Inflammatory macrophage (primary cell): ENCODE measurements at regions not wholly inside any gene's neighbourhood (a gene's known extent, or its start where the extent isn't known, plus 50 kb on each side); places are given as distances from the start of the nearest gene placed in this dataset.

Experiments used
- DNase-seq, 2 donors: peaks; one replicate each; pipeline ENCODE4 v3.0.0-alpha.2; 2020 to 2022

GRCh38 chr1:95926331-95926730 lies 692.3 kb downstream of the RWDD3 start:
- no peak for DNase-seq

- no peak for DNase-seq
These were observed 693.1 kb downstream of the RWDD3 start for GRCh38 chr1:95927061-95927460.

GRCh38 chr1:95935719-95936118 lies 701.7 kb downstream of the RWDD3 start:
- no peak for DNase-seq

- no peak for DNase-seq
These were observed 707.2 kb downstream of the RWDD3 start for GRCh38 chr1:95941121-95941798.

- no peak for DNase-seq
These were observed 714.0 kb downstream of the RWDD3 start for GRCh38 chr1:95948023-95948422.

GRCh38 chr1:95951371-95952102 lies 717.5 kb downstream of the RWDD3 start:
- no peak for DNase-seq

GRCh38 chr1:95953015-95953414 lies 719.0 kb downstream of the RWDD3 start:
- no peak for DNase-seq

GRCh38 chr1:95954585-95954984 lies 720.6 kb downstream of the RWDD3 start:
- no peak for DNase-seq

GRCh38 chr1:95956215-95956614 lies 722.2 kb downstream of the RWDD3 start:
- DNase-seq, result no peak

- no peak for DNase-seq
These were observed 723.7 kb downstream of the RWDD3 start for GRCh38 chr1:95957748-95958147.

- no peak for DNase-seq
These were observed 732.9 kb downstream of the RWDD3 start for GRCh38 chr1:95966866-95967265.

GRCh38 chr1:95974586-95974985 lies 740.6 kb downstream of the RWDD3 start:
- no peak for DNase-seq

GRCh38 chr1:95982711-95983110 lies 738.9 kb upstream of the PTBP2 start:
- no peak for DNase-seq

- no peak for DNase-seq
These were observed 737.8 kb upstream of the PTBP2 start for GRCh38 chr1:95983831-95984230.

- DNase-seq, result no peak
These were observed 736.7 kb upstream of the PTBP2 start for GRCh38 chr1:95984798-95985374.

- no peak for DNase-seq
These were observed 731.6 kb upstream of the PTBP2 start for GRCh38 chr1:95990033-95990432.

- no peak for DNase-seq
These were observed 729.6 kb upstream of the PTBP2 start for GRCh38 chr1:95991787-95992520.

GRCh38 chr1:95994643-95995042 lies 726.9 kb upstream of the PTBP2 start:
- DNase-seq, result no peak

GRCh38 chr1:96002201-96002600 lies 719.4 kb upstream of the PTBP2 start:
- no peak for DNase-seq

GRCh38 chr1:96002969-96003964 lies 718.3 kb upstream of the PTBP2 start:
- no peak for DNase-seq

GRCh38 chr1:96009831-96010434 lies 711.7 kb upstream of the PTBP2 start:
- DNase-seq, result no peak

GRCh38 chr1:96011606-96012005 lies 710.0 kb upstream of the PTBP2 start:
- DNase-seq, result no peak
